ENCODE measurements at regions not wholly inside any gene's neighbourhood (a gene's known extent, or its start where the extent isn't known, plus 50 kb on each side); places are given as distances from the start of the nearest gene placed in this dataset.

DNA sequence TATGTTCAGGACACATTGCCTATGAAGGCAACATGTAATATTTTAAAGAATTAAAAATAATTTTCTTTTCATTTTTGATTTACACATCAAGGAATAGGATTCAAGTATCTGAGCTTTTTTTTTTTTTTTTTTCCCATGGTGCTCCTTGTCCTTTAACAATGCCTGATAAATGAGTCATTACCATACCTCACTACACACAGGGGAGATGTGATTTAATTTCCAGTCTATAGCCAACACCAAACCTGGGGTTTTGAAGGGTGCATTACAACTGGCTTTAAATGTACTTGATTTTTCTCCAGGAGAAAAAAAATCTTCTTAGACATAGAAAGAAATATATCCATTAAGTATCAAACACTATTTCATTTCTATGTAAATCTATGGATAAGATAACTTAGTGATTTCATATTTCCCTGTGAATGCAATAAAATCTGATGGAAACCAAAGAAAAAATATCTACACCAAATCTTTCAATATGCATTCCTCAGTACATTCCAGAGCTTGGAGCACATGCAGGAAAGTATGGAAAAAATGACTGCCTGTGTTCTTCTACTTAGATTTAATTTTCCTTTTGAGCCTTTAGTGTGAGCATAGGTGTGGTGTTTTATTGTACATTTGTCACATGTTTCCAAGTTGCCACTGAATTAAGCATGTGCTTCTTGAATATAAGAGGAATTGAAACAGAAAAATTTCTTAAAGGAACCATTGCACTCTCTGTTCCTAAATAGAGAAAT is 204.8 kb upstream of the MEOX2 start:
- no peak for DNase-seq

- peak; percentile 6 to 25 for DNase-seq
Observed at GRCh38 chr7:15889507-15889906, 203.0 kb upstream of the MEOX2 start.

GRCh38 chr7:15888090-15888489 is 201.6 kb upstream of the MEOX2 start:
- DNase-seq = no peak

DNA sequence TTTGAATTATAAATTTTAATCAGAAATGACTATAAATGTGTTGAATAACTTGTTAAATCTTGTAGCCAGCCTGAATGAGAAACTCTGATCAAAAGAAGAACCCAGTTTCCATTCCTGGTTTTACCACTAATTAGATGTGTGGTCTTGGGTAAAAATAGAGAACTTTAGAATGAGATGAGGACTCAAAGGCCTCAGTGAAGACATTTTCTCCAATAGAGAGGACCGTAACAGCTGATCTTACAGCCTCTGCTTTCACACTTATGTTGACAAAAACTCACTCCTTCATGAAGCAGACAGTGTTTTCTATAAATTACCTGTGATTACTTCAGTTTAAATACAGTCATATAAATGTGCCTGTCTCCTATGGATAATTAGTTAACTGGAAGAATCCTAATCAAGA is 200.1 kb upstream of the MEOX2 start:
- no peak for DNase-seq

DNA sequence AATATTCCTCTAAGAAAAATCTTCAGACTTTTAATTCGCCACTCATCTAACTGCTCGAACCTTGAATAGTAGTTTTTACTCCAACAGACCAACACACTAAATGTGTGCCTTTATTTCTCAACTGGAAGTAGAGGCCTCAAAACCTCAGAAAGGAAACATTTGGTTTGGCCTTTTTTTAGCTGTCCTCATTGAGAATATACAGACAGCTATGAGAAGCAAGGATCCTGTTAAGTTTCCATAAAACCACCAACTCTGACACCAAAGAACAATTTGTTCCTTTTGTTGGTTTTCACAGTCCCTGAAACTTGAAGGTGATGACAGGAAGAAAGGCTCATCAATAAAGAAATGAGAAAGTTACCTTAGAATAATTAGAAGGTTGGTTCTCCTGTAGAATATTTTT is 199.2 kb upstream of the MEOX2 start:
- peak; percentile 34 to 39 for DNase-seq

- DNase-seq = no peak
Observed at GRCh38 chr7:15874774-15875173, 188.3 kb upstream of the MEOX2 start.

DNA sequence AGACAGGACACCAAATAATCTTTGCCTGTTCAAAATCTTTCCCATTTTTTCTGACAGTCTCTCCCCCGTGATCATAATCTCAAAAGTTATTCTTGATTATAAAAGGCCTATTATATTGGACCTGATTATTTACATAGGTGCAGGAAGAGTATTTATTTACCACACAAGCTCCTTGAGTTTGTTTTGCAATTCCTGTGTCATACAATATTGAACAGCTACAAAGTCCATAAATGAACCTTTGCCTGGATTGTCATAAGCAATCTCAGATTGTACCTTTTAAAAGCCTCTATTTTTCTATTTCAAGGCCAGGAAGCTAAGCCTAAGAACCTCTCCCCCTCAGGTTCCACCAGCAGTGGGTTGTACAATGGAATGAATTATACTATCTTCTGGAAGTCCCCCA is 183.9 kb upstream of the MEOX2 start:
- no peak for DNase-seq

DNA sequence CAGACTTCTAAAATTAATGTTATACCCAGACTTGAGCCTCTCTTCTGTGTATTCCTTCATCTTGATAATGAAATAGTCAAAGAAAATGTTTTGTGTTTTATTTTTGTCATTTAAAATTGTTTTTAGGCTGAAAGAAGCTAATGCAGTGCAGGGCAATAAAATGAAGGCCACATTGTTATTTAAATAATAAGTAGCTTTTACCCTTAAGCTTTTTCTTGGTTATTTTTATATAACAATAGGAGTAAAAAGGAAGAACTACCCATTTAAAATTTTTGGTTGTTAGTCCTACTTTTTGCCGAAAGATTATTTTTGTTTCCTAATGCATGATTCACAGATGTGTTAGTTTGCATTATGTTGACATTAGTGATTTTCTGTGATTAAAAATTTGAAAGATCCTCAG is 181.0 kb upstream of the MEOX2 start:
- no peak for DNase-seq

GRCh38 chr7:15866753-15867152 is 180.3 kb upstream of the MEOX2 start:
- DNase-seq = no peak

- no peak for DNase-seq
Observed at GRCh38 chr7:15864626-15864991, 178.1 kb upstream of the MEOX2 start.

DNA sequence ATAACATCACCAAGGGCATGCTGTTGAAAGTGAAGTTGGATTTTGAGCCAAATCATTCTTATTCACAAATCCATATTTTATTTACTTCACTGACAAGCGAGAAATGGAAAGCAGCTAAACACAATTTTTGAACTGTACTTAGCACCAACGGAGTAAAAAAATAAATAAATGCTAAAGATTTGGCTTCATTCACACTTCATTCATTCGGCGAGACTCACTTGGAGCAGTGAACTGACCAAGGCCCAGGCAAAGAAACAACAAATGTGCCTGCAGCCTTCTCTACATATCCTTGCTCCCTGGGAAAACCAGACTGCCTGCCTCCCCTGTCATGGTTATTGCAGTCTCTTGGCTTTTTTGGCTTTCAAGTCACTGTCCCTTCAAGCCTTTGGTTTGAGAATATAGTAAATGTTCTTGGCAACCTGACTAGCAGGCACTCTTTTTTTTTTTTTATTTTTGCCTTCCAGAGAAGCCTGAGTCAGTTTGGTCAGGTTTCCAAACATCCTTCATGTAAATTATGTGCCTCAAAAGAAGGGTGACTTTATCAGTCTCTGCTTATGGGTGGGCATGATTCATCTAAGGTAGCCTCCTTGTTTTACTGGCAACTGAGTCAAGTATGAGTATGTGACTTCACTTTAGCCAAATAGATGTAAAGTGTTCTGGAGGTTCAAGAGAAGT is 177.6 kb upstream of the MEOX2 start:
- no peak for DNase-seq

DNA sequence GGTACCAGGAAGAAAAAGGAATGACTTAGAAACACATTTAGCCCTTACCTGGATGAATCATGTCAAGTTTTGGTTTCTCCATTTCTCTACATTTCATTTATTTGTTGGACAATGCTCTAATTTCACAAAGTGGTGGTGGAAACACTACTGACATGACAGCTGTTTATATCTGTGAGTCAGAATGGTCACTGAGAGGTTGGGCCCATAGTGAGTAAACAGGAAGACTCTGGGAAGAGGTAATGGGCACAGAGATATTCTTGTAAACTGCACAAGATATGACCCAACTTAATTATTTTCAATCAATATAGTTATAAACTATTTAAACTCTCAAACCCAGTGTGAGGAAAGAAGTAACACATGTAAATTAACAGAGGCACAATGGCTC is 176.3 kb upstream of the MEOX2 start:
- no peak for DNase-seq

- DNase-seq = no peak
Observed at GRCh38 chr7:15862016-15862780, 175.7 kb upstream of the MEOX2 start.

- no peak for DNase-seq
Observed at GRCh38 chr7:15860264-15860949, 173.9 kb upstream of the MEOX2 start.

GRCh38 chr7:15857026-15857425 is 170.5 kb upstream of the MEOX2 start:
- DNase-seq = no peak

- DNase-seq = no peak
Observed at GRCh38 chr7:15856311-15856710, 169.8 kb upstream of the MEOX2 start.

DNA sequence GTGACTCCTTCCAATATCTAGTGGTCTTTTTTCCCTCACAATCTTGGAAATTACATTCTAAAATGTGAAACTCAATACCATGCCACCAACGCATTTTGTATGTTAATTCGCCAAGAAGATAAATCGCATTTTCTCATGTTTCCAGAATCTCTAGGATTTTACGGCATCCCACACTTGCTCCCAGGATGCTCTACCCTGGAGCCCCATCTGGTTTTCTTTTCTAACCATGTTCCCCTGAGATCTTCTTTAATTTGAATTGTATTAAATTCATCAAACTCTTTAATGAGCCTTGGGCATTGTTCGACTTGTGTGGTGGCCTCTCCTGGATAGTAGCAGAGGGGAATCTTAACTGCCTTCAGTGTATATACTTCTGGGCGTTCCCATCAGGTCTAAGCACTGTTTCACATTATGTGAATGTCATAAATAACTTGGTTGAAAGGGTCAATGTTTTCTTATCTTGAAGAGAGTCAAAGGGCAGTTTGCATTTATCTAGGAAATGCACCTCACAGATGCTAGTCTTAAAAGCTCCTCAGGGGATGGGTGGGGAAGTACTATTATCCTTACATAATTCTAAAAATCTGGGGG is 169.1 kb upstream of the MEOX2 start:
- no peak for DNase-seq

- DNase-seq = no peak
Observed at GRCh38 chr7:15854841-15855524, 168.5 kb upstream of the MEOX2 start.

- no peak for DNase-seq
Observed at GRCh38 chr7:15853832-15854470, 167.5 kb upstream of the MEOX2 start.

GRCh38 chr7:15851201-15851600 is 164.7 kb upstream of the MEOX2 start:
- no peak for DNase-seq

- DNase-seq = no peak
Observed at GRCh38 chr7:15848901-15849300, 162.4 kb upstream of the MEOX2 start.

DNA sequence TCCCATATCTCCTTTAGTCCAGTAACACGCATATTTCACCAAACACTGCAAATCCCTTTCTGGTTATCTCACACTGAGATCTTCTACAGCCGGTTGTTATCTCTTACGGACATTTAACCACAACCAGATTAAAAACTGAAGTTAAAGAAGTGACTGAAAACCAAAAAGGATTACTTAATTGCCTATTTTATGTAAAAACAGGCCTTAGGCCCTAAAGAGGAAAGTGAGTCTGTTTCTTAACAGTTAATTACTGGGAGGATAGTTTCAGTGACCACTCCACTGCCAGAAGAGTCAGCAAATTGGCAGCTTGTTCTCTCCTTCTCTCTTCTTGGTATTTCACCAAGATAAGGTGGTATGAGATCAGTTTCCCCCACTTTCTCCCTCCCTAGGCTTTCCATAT is 161.9 kb upstream of the MEOX2 start:
- no peak for DNase-seq

Measured in Kasumi-1 (cell line).